Osteoblast (primary cell): ENCODE measurements at regions not wholly inside any gene's neighbourhood (a gene's known extent, or its start where the extent isn't known, plus 50 kb on each side); places are given as distances from the start of the nearest gene placed in this dataset.

Source experiments
- DNase-seq: peaks from one replicate; pipeline ENCODE4 v3.0.0; 2011; ENCODE audit warnings: low spot score, mixed read lengths; ENCODE audit not compliant: insufficient read length; ENCODE audit errors: missing footprints
- H2AFZ ChIP-seq: 2 replicates; pipeline ENCODE4 v1.6.0; 2011; ENCODE audit warnings: mild to moderate bottlenecking, low read length
- H3K27ac ChIP-seq: 2 replicates; pipeline ENCODE4 v1.5.1; 2011; ENCODE audit warnings: mild to moderate bottlenecking, low read depth, low read length, moderate library complexity
- H3K27me3 ChIP-seq: 2 replicates; pipeline ENCODE4 v1.6.0; 2012; ENCODE audit warnings: mild to moderate bottlenecking, control low read depth, inconsistent platforms, low read length, moderate library complexity; ENCODE audit not compliant: insufficient read depth
- H3K36me3 ChIP-seq: 2 replicates; pipeline ENCODE4 v1.5.1; 2011; ENCODE audit warnings: mild to moderate bottlenecking, low read length, control low read depth, moderate library complexity; ENCODE audit not compliant: insufficient read depth
- H3K4me1 ChIP-seq: 2 replicates; pipeline ENCODE4 v1.5.1; 2011; ENCODE audit warnings: mild to moderate bottlenecking, low read length, control low read depth, moderate library complexity; ENCODE audit not compliant: insufficient read depth
- H3K4me2 ChIP-seq: 2 replicates; pipeline ENCODE4 v1.6.0; 2011; ENCODE audit warnings: mild to moderate bottlenecking, low read length; ENCODE audit not compliant: insufficient read depth
- H3K4me3 ChIP-seq: fragments of 200-600 bp; sonication (generic); 3 replicates; pipeline ENCODE4 v1.5.1; 2012; ENCODE audit warnings: mild to moderate bottlenecking, low read length, inconsistent platforms; ENCODE audit not compliant: insufficient read depth
- H3K79me2 ChIP-seq: 2 replicates; pipeline ENCODE4 v1.6.0; 2012; ENCODE audit warnings: mild to moderate bottlenecking, low read length, control low read depth, inconsistent platforms; ENCODE audit not compliant: insufficient read depth
- H3K9me3 ChIP-seq: 2 replicates; pipeline ENCODE4 v1.5.1; 2011; ENCODE audit warnings: low read depth, low read length, control low read depth
- H4K20me1 ChIP-seq: 2 replicates; pipeline ENCODE4 v1.6.0; 2012; ENCODE audit warnings: mild to moderate bottlenecking, low read length, control low read depth; ENCODE audit not compliant: insufficient read depth
- TF ChIP-seq, protein P1 (sequence below): IDR thresholded peaks from 2 replicates; pipeline ENCODE4 v1.5.1; 2011; ENCODE audit warnings: mild to moderate bottlenecking, low read depth, low read length, moderate library complexity; ENCODE audit errors: extremely low read depth

DNA sequence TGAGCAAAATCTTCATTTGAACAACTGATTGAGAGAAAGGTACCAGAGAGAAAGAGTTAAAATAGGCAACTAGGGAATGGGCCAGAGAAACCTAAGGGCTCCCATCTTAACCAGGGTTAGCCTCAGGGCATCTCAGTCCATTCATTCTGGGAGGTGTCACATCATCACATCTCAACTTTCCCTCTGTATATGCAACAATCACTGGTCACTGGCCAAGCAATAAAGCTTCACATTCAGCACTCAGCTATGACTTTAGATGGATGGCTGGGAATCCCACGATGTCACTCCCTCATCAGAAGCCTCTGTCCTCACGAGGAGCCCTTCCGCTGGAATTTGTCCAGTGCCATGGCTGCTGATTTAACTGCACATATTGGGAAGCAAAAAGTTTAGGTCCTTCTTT lies 172.1 kb upstream of the MGMT start:
- no peaks in the 10 kb centered on the region for H3K36me3 ChIP-seq
- H3K27me3 ChIP-seq = no peaks in the 10 kb centered on the region
- no peaks in the 10 kb centered on the region for H3K79me2 ChIP-seq
- no peaks in the 10 kb centered on the region for H3K9me3 ChIP-seq
- H2AFZ ChIP-seq = no peak overlapping the region
- no peaks in the 10 kb centered on the region for H3K4me1 ChIP-seq
- no peak overlapping the region for H3K27ac ChIP-seq
- no peak for DNase-seq
- TF ChIP-seq, protein P1, sequence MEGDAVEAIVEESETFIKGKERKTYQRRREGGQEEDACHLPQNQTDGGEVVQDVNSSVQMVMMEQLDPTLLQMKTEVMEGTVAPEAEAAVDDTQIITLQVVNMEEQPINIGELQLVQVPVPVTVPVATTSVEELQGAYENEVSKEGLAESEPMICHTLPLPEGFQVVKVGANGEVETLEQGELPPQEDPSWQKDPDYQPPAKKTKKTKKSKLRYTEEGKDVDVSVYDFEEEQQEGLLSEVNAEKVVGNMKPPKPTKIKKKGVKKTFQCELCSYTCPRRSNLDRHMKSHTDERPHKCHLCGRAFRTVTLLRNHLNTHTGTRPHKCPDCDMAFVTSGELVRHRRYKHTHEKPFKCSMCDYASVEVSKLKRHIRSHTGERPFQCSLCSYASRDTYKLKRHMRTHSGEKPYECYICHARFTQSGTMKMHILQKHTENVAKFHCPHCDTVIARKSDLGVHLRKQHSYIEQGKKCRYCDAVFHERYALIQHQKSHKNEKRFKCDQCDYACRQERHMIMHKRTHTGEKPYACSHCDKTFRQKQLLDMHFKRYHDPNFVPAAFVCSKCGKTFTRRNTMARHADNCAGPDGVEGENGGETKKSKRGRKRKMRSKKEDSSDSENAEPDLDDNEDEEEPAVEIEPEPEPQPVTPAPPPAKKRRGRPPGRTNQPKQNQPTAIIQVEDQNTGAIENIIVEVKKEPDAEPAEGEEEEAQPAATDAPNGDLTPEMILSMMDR = no peak
- no peak overlapping the region for H3K4me3 ChIP-seq
- H4K20me1 ChIP-seq = no peaks in the 10 kb centered on the region
- no peak overlapping the region for H3K4me2 ChIP-seq

DNA sequence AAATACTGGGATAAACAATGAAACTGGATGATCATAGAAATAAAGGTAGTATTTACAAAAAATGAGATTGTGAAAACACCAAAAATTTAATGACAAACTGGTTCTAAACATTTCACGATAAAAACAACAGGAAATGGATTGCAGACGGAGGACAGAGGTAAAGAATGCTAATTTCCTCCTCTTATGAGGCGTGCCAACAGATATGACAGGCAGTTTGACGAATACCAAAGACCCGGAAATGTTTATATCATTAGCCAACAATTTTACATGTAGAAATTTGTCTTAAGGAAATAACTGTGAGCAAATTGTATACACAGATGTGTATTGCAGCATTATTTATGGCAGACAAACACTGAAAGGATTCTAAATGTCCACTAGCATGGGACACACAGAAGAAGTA lies 162.0 kb upstream of the MGMT start:
- Histone ChIP-seq H3K27ac (no peak overlapping the region), H3K36me3 (no peaks in the 10 kb centered on the region), H3K9me3 (no peaks in the 10 kb centered on the region), H3K4me3 (no peak overlapping the region), H4K20me1 (no peaks in the 10 kb centered on the region), H3K4me1 (no peaks in the 10 kb centered on the region), H3K79me2 (no peaks in the 10 kb centered on the region), H3K27me3 (no peaks in the 10 kb centered on the region), H3K4me2 (no peak overlapping the region), H2AFZ (no peak overlapping the region)
- no peak for DNase-seq
- TF ChIP-seq, protein P1 = no peak

DNA sequence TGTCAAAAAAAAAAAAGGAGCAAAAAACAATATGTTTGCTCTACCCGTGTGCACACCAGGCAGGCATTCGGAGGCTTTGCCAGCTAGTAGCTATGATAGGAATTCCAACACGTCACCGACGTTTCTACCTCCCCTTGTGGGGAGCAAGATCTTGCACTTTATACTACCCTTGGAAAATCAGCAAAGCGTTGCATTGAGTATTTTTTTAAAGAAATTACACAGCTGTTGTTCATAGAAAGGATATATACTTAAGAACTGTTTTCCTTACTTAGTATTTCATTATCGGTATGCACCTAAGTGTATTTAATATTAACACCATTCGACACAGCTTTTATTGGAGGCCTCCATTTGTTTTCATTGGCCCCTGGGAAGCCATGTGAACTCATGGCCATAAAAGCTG lies 159.9 kb upstream of the MGMT start:
- Histone ChIP-seq H3K4me2 (no peak overlapping the region), H3K4me3 (no peak overlapping the region), H3K9me3 (no peaks in the 10 kb centered on the region), H3K4me1 (no peaks in the 10 kb centered on the region), H3K27me3 (no peaks in the 10 kb centered on the region), H3K36me3 (no peaks in the 10 kb centered on the region), H3K27ac (no peak overlapping the region), H2AFZ (no peak overlapping the region), H3K79me2 (no peaks in the 10 kb centered on the region), H4K20me1 (no peaks in the 10 kb centered on the region)
- TF ChIP-seq, protein P1 = no peak
- no peak for DNase-seq

DNA sequence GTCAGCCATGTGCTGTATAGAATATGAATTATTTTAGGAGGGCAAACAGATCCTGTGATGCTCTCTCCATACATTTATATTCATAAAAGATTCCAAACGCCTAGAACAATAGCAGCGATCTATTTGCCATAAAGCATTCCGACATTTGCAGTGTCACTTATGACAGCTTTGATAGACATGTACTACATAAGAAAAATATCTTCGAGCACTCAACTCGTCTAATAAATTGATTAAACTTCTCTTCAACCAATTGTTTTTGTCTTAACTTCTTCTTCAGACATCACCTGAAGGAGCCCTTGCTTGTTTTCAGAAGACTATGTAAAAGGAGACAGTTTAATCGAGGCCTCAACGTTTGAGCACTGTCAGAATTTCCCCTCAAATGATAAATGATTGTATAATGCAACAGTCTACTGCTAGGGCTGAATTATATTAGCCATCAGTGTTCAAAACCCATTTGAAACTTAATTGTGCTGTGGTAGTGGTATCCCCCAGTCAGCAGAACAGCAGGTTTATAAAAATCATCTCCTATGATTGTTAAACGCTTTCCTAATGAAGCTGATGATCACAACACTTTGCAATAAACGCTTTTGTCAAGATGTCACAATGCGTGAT lies 158.0 kb upstream of the MGMT start:
- Histone ChIP-seq H3K4me1 (no peaks in the 10 kb centered on the region), H3K27ac (no peak overlapping the region), H3K36me3 (no peaks in the 10 kb centered on the region), H4K20me1 (no peaks in the 10 kb centered on the region), H2AFZ (no peak overlapping the region), H3K4me3 (no peak overlapping the region), H3K79me2 (no peaks in the 10 kb centered on the region), H3K9me3 (no peaks in the 10 kb centered on the region), H3K4me2 (no peak overlapping the region), H3K27me3 (no peaks in the 10 kb centered on the region)
- TF ChIP-seq, protein P1 = no peak
- no peak for DNase-seq
